ENCODE measurements at regions not wholly inside any gene's neighbourhood (a gene's known extent, or its start where the extent isn't known, plus 50 kb on each side); places are given as distances from the start of the nearest gene placed in this dataset.

- TF ChIP-seq CTCF (IDR thresholded peaks at IDR 0.05), result no peak
- TF ChIP-seq POLR2A (IDR thresholded peaks at IDR 0.05), result no peak
- TF ChIP-seq POLR2AphosphoS5 (IDR thresholded peaks at IDR 0.05), result no peak
- no peak for TF ChIP-seq EP300 (IDR thresholded peaks at IDR 0.05)
Observed at GRCh38 chr22:49536571-49537131, 291.0 kb downstream of the BRD1 start.
